Panc1 (cell line): ENCODE measurements at regions not wholly inside any gene's neighbourhood (a gene's known extent, or its start where the extent isn't known, plus 50 kb on each side); places are given as distances from the start of the nearest gene placed in this dataset.

Source experiments
- ATAC-seq: fragments of 200-7000 bp; cut with Tn5 transposase; 2 replicates; pipeline ENCODE4 v1.9.1; 2020; ENCODE audit warnings: mild to moderate bottlenecking, moderate library complexity
- BruUV-seq: library from RNA; stranded (reverse); fragments of 400-500 nt; replicated peaks from 2 replicates; lab custom pipeline; 2021; lab: Mats Ljungman, UMichigan
- CTCF ChIA-PET: fragments of 300-600 bp; sonication (Branson Sonifier 250); formaldehyde crosslinking; loops from one replicate; lab custom pipeline; 2022; ENCODE audit warnings: antibody characterized with exemption; lab: Charles Lee
- POLR2A ChIA-PET: fragments of 300-600 bp; sonication (Branson Sonifier 250); formaldehyde crosslinking; loops from one replicate; lab custom pipeline; 2022; ENCODE audit warnings: antibody characterized with exemption; lab: Charles Lee
- DNase-seq: peaks from one replicate; pipeline ENCODE4 v3.0.0-alpha.2; 2010; ENCODE audit warnings: low read depth, low spot score
- H3K27ac ChIP-seq: 2 replicates; pipeline ENCODE4 v1.5.1; 2011; ENCODE audit warnings: mild to moderate bottlenecking, low read length, inconsistent platforms
- H3K27me3 ChIP-seq: fragments of 200-500 bp; sonication (Bioruptor generic); 2 replicates; pipeline ENCODE4 v1.6.0; 2014; ENCODE audit warnings: low read length, inconsistent platforms; ENCODE audit not compliant: control insufficient read depth, insufficient read depth
- H3K36me3 ChIP-seq: fragments of 200-500 bp; sonication (Bioruptor generic); 2 replicates; pipeline ENCODE4 v1.5.1; 2014; ENCODE audit warnings: inconsistent platforms, mild to moderate bottlenecking, low read length, moderate library complexity; ENCODE audit not compliant: control insufficient read depth, insufficient read depth
- H3K4me1 ChIP-seq: 2 replicates; pipeline ENCODE4 v1.5.1; 2011; ENCODE audit warnings: inconsistent platforms, mild to moderate bottlenecking, low read length, moderate library complexity; ENCODE audit not compliant: control insufficient read depth, insufficient read depth
- H3K4me3 ChIP-seq, 2 experiments: 2 replicates each; pipeline ENCODE4 v1.5.1; 2011 to 2012; ENCODE audit warnings: low read depth in 2 of 2, low read length in 2 of 2, mild to moderate bottlenecking in 2 of 2, inconsistent platforms in 1 of 2, moderate library complexity in 1 of 2
- H3K9me3 ChIP-seq: fragments of 200-500 bp; sonication (Bioruptor generic); 2 replicates; pipeline ENCODE4 v1.5.1; 2014; ENCODE audit warnings: low read depth, mild to moderate bottlenecking, inconsistent platforms, low read length, moderate library complexity; ENCODE audit not compliant: control insufficient read depth, insufficient read depth
- CTCF ChIP-seq: fragments of 450-650 bp; IDR thresholded peaks from 2 replicates; pipeline ENCODE4 v1.5.1; 2017; ENCODE audit warnings: mild to moderate bottlenecking
- POLR2AphosphoS5 ChIP-seq: IDR thresholded peaks from 2 replicates; pipeline ENCODE4 v1.6.1; 2012; ENCODE audit warnings: mild to moderate bottlenecking, low read depth, low read length, moderate library complexity
- REST ChIP-seq, 2 experiments: IDR thresholded peaks; 2 replicates each; pipeline ENCODE4 v1.6.1; 2011 to 2012; ENCODE audit warnings: low read depth in 2 of 2, control low read depth in 1 of 2, low read length in 1 of 2, mild to moderate bottlenecking in 1 of 2, moderate library complexity in 1 of 2; ENCODE audit not compliant: insufficient read depth in 1 of 2
- SIN3A ChIP-seq: IDR thresholded peaks from 2 replicates; pipeline ENCODE4 v1.6.1; 2012; ENCODE audit warnings: low read depth, mild to moderate bottlenecking, low read length, moderate library complexity, borderline replicate concordance; ENCODE audit not compliant: insufficient read depth
- TCF7L2 ChIP-seq: IDR thresholded peaks from 2 replicates; pipeline ENCODE4 v1.6.1; 2011; ENCODE audit warnings: mild to moderate bottlenecking, low read depth, low read length, inconsistent platforms
- in situ Hi-C: cut with HindIII; loops from 2 replicates; pipeline ENCODE4 v1.10.0; 2016; ENCODE audit warnings: low sequenced_read_pairs, low pct_unique_long_range_greater_than_20kb
- intact Hi-C: fragments of 100-400 bp; cut with micrococcal nuclease; formaldehyde crosslinking; loops from one replicate; pipeline ENCODE4 v1.10.0; 2022; ENCODE audit not compliant: unreplicated experiment

- Histone ChIP-seq H3K4me3 (no peak overlapping the region), H3K27ac (no peak overlapping the region), H3K36me3 (no peaks in the 10 kb centered on the region), H3K27me3 (no peaks in the 10 kb centered on the region), H3K4me1 (no peaks in the 10 kb centered on the region), H3K9me3 (no peaks in the 10 kb centered on the region)
- POLR2A ChIA-PET, result no interaction called here
- DNase-seq, result no peak
- in situ Hi-C loops, result no loop called here
- no peak for TF ChIP-seq CTCF
- TF ChIP-seq TCF7L2, result no peak
- no peak for TF ChIP-seq POLR2AphosphoS5
- ATAC-seq, result no peak
- CTCF ChIA-PET, result no interaction called here
- intact Hi-C loops, result no loop called here
- BruUV-seq, result no TSS peak
These were observed 678.4 kb downstream of the ROBO2 start for GRCh38 chr3:77718311-77718710.

GRCh38 chr3:77720460-77720971 is 680.6 kb downstream of the ROBO2 start:
- TF ChIP-seq SIN3A (no peak), REST (IDR thresholded peaks at IDR 0.05; ENCODE audit: insufficient read depth in 1 of 2, low read depth in 2 of 2, low read length in 1 of 2) (no peak), TCF7L2 (no peak), CTCF (no peak), POLR2AphosphoS5 (no peak)
- no TSS peak for BruUV-seq
- Histone ChIP-seq H3K9me3 (no peaks in the 10 kb centered on the region), H3K36me3 (no peaks in the 10 kb centered on the region), H3K27me3 (no peaks in the 10 kb centered on the region), H3K4me3 (no peak overlapping the region), H3K4me1 (no peaks in the 10 kb centered on the region), H3K27ac (no peak overlapping the region)
- DNase-seq (no peak), ATAC-seq (no peak)
- CTCF ChIA-PET, result no interaction called here
- POLR2A ChIA-PET, result no interaction called here
- in situ Hi-C loops, result no loop called here
- intact Hi-C loops, result no loop called here
